ENCODE measurements at regions not wholly inside any gene's neighbourhood (a gene's known extent, or its start where the extent isn't known, plus 50 kb on each side); places are given as distances from the start of the nearest gene placed in this dataset.

GRCh38 chr2:215613888-215614287, 178.0 kb upstream of the FN1 start:
- no peaks in the 10 kb centered on the region for H3F3A ChIP-seq (ENCODE audit: control insufficient read depth, insufficient read depth)
- H3K36me3 ChIP-seq (ENCODE audit: control insufficient read depth, low read length), result no peaks in the 10 kb centered on the region
- H3K4me1 ChIP-seq (ENCODE audit: control insufficient read depth, low read length), result no peaks in the 10 kb centered on the region
- no peaks in the 10 kb centered on the region for H3K27me3 ChIP-seq (ENCODE audit: control insufficient read depth, low read length)
- no peaks in the 10 kb centered on the region for H4K20me1 ChIP-seq (ENCODE audit: control insufficient read depth, insufficient read depth, low read depth, low read length)
- TF ChIP-seq CTCF (IDR thresholded peaks at IDR 0.05; ENCODE audit: low read depth, low read length, poor library complexity, severe bottlenecking) (no peak), EZH2phosphoT487 (IDR thresholded peaks at IDR 0.05; ENCODE audit: borderline replicate concordance, low read length) (no peak)
- no peak overlapping the region for H3K4me2 ChIP-seq (ENCODE audit: low read length)
- no peaks in the 10 kb centered on the region for H3K9me3 ChIP-seq (ENCODE audit: control insufficient read depth, insufficient read depth, low read length)
- H3K79me2 ChIP-seq (ENCODE audit: control insufficient read depth, low read length), result no peaks in the 10 kb centered on the region
- no peaks in the 10 kb centered on the region for H3K9me2 ChIP-seq (replicated peaks; ENCODE audit: control insufficient read depth, low read length)
- no peak overlapping the region for H3K4me3 ChIP-seq (ENCODE audit: low read length)
- no peak overlapping the region for H3K27ac ChIP-seq (ENCODE audit: low read depth, low read length)

GRCh38 chr2:215613280-215613679, 177.4 kb upstream of the FN1 start:
- Histone ChIP-seq H3K9me2 (replicated peaks; ENCODE audit: control insufficient read depth, low read length) (no peaks in the 10 kb centered on the region), H4K20me1 (ENCODE audit: control insufficient read depth, insufficient read depth, low read depth, low read length) (no peaks in the 10 kb centered on the region), H3F3A (ENCODE audit: control insufficient read depth, insufficient read depth) (no peaks in the 10 kb centered on the region), H3K9me3 (ENCODE audit: control insufficient read depth, insufficient read depth, low read length) (no peaks in the 10 kb centered on the region), H3K4me1 (ENCODE audit: control insufficient read depth, low read length) (no peaks in the 10 kb centered on the region), H3K27me3 (ENCODE audit: control insufficient read depth, low read length) (no peaks in the 10 kb centered on the region), H3K27ac (ENCODE audit: low read depth, low read length) (no peak overlapping the region), H3K79me2 (ENCODE audit: control insufficient read depth, low read length) (no peaks in the 10 kb centered on the region), H3K36me3 (ENCODE audit: control insufficient read depth, low read length) (no peaks in the 10 kb centered on the region), H3K4me2 (ENCODE audit: low read length) (no peak overlapping the region), H3K4me3 (ENCODE audit: low read length) (no peak overlapping the region)
- TF ChIP-seq EZH2phosphoT487 (IDR thresholded peaks at IDR 0.05; ENCODE audit: borderline replicate concordance, low read length) (no peak), CTCF (IDR thresholded peaks at IDR 0.05; ENCODE audit: low read depth, low read length, poor library complexity, severe bottlenecking) (no peak)

- Histone ChIP-seq H3F3A (ENCODE audit: control insufficient read depth, insufficient read depth) (no peaks in the 10 kb centered on the region), H3K4me1 (ENCODE audit: control insufficient read depth, low read length) (no peaks in the 10 kb centered on the region), H3K9me2 (replicated peaks; ENCODE audit: control insufficient read depth, low read length) (no peaks in the 10 kb centered on the region), H3K27ac (ENCODE audit: low read depth, low read length) (no peak overlapping the region), H3K9me3 (ENCODE audit: control insufficient read depth, insufficient read depth, low read length) (no peaks in the 10 kb centered on the region), H3K4me3 (ENCODE audit: low read length) (no peak overlapping the region), H3K36me3 (ENCODE audit: control insufficient read depth, low read length) (no peaks in the 10 kb centered on the region), H3K27me3 (ENCODE audit: control insufficient read depth, low read length) (no peaks in the 10 kb centered on the region), H3K4me2 (ENCODE audit: low read length) (no peak overlapping the region), H3K79me2 (ENCODE audit: control insufficient read depth, low read length) (no peaks in the 10 kb centered on the region), H4K20me1 (ENCODE audit: control insufficient read depth, insufficient read depth, low read depth, low read length) (no peaks in the 10 kb centered on the region)
- TF ChIP-seq CTCF (IDR thresholded peaks at IDR 0.05; ENCODE audit: low read depth, low read length, poor library complexity, severe bottlenecking), result no peak
Observed at GRCh38 chr2:215612786-215613185, 176.9 kb upstream of the FN1 start.

Data from DOHH2 (cell line).